ENCODE measurements at regions not wholly inside any gene's neighbourhood (a gene's known extent, or its start where the extent isn't known, plus 50 kb on each side); places are given as distances from the start of the nearest gene placed in this dataset.
"Not testable (repeated sequence)": the region's sequence is repeated elsewhere in the genome, so short reads cannot be mapped to it uniquely, and the experiment has no call there.

GRCh38 chr1:161454865-161455707 is 50.2 kb upstream of the FCGR2A start:
- DNase-seq: not testable (repeated sequence)

DNA sequence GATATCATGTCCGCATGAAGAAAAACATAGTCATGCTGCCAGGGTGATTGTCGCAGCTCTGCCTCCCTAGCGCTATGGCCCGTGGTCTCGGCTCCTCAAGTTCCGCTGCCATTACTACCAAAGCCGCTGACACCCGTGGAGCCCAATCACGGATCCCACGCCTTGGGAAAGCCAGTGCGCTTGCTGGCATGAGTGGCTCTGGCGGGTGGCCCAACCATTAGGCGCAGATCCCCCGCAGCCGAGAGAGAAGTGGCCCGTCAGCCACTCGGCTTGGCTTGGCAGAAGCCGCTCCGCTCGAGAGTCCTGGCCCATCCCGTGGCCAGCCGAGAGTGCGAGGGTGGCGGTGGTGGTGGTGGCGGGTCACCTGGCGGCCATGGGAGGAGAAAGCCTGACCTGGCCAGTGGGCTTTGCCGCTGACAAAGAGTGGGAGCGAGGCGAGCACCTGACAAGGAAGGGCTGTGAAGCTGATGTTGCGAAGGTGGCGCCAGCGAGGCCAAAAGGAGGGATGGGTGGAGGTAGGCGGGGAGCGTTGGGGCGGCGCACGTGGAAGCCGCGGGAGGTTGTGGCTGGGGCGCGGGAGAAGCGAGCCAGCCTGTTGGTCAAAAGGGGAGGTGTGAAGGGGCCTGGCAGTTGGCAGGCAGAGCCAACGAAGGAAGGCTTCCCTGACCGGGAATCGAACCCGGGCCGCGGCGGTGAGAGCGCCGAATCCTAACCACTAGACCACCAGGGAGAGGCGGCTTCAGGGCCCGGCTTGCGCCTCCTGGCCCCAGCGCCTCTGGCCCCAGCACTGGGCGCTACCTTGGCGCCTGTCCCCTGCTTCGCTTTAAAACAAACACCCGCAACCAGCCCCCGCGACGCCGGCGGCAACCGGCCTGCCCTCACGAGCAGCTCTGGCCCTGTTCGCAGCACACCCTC is 51.0 kb upstream of the FCGR2A start:
- DNase-seq: not testable (repeated sequence)

- not testable (repeated sequence) for DNase-seq
These were observed 53.4 kb upstream of the FCGR2A start for GRCh38 chr1:161451698-161452348.

DNA sequence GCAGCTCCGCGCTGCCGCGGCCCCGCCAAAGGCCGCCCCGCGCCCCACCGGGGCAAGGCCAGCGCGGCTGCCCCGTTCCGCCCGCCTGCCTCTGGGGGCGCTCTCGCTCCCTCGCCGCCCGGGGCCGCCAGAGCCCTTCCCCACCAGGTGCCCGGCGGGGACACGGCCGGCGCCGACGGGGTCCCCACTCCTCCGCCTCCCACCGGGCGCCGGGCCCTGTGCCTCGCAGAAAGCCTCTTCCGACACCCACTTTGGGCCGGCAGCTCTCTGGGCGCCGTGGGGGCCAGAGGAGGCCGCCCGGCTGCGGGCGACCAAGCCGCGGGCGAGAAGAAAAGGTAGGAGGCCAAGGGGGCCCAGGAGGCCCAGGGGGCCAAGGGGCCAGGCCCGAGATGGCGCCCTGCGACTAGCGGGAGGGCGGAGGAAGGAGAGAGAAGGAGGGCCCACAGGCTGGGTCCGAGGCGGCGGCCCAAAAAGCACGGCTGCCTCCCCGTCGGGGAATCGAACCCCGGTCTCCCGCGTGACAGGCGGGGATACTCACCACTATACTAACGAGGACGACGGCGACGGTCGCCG is 57.4 kb upstream of the FCGR2A start:
- DNase-seq: not testable (repeated sequence)

DNA sequence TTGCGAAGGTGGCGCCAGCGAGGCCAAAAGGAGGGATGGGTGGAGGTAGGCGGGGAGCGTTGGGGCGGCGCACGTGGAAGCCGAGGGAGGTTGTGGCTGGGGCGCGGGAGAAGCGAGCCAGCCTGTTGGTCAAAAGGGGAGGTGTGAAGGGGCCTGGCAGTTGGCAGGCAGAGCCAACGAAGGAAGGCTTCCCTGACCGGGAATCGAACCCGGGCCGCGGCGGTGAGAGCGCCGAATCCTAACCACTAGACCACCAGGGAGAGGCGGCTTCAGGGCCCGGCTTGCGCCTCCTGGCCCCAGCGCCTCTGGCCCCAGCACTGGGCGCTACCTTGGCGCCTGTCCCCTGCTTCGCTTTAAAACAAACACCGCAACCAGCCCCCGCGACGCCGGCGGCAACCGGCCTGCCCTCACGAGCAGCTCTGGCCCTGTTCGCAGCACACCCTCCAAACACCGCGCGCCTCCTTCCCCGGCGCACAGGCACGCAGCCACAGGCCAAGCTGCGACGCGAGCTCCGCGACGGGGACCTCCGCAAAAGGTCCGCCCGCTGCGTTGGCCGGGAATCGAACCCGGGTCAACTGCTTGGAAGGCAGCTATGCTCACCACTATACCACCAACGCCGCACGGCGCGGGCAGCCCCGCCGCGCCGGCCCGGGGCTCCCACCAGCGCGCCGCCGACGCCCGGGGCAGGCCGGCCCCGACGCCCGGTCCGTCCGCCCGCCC is 58.1 kb upstream of the FCGR2A start:
- not testable (repeated sequence) for DNase-seq

DNA sequence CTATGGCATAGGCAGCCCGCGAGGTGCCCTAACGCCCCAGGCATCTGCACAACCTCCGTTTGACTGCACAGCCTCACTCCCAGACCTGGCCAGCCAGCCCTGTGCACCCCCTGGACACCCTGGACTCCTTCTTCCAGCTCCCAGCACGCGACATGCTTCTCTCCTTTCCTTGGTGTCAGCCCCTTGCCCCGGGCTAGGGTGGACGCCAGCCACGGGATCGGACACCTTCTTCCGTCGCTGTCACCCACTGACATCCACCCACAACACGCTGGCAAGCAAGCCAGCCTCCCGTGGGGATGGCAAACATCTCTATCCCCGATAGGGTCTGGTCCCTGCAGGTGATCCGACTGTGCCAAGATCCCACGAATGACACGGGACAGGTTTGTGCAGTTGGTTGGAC is 60.5 kb upstream of the FCGR2A start:
- DNase-seq: not testable (repeated sequence)

- not testable (repeated sequence) for DNase-seq
These were observed 61.0 kb upstream of the FCGR2A start for GRCh38 chr1:161444255-161444654.

GRCh38 chr1:161440312-161440894 is 64.9 kb upstream of the FCGR2A start:
- peak; percentile 70 for DNase-seq

- no peak for DNase-seq
These were observed 65.7 kb upstream of the FCGR2A start for GRCh38 chr1:161439280-161440232.

DNA sequence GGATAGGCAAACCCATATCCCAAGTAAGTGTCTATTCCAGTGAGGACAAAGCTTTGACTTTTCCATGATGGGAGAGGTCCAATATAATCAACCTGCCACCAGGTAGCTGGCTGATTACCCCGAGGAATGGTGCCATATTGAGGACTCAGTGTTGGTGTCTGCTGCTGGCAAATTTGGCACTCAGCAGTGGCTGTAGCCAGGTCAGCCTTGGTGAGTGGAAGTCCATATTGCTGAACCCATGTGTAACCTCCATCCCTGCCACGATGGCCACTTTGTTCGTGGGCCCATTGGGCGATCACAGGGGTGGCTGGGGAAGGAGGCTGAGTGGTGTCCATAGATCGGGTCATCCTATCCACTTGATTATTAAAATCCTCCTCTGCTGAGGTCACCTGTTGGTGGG is 65.5 kb upstream of the CFAP126 start:
- DNase-seq: not testable (repeated sequence)

DNA sequence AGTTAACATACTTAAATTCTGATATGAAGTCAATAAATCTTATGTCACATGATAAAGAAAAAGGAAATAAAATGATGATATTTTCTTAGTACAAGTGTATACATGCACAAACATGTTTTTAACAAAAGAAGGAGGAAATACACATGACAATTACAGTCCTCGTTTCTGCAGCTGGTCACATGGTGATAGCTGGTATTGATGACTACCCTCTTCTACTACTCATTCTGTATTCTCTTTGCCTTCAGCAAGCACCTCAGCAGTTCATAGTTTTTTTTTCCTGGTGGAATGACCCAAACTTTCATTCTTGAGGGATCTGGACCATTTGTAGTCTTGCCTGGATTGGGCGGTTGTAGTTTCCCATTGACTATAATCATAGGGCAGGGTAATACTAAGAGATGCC is 64.4 kb upstream of the CFAP126 start:
- DNase-seq: no peak

GRCh38 chr1:161427733-161428516 is 60.2 kb upstream of the CFAP126 start:
- peak; percentile 26 for DNase-seq

GRCh38 chr1:161422914-161423313 is 55.2 kb upstream of the CFAP126 start:
- not testable (repeated sequence) for DNase-seq

DNA sequence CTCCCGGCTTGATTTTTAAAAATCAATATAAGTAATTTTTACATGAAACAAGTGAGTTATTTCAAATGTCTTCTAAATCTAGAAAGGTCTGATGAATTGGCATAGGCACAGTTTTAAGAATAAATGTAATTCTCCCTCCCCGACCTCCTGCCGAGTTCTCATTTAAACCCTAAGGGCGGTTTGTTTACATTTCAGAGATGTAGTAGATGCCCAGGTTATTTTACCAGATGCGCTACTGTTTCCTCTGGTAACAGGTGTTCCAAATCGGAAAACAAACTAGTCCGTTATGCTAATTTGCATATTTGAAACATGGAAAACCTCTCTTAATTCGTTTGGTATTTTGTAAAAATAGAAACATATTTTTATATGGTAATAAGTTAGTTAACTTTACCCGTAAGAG is 53.8 kb upstream of the CFAP126 start:
- no peak for DNase-seq

GRCh38 chr1:161420763-161421455 is 53.2 kb upstream of the CFAP126 start:
- DNase-seq: no peak

DNA sequence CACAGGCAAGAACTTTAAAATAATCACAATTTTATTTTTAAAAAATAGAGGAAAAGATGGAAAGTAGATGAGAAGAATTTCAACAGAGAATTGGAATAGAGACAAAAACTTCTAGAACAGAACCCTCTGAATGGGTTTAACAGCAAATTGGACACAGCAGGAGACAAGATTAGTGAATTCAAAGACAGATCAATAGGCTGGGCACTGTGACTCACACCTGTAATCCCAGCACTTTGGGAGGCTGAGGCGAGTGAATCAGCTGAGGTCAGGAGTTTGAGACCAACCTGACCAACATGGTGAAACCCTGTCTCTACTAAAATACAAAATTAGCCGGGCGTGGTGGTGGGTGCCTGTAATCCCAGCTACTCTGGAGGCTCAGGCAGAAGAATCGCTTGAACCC is 49.9 kb upstream of the CFAP126 start:
- DNase-seq: not testable (repeated sequence)

Data from right hindlimb (tissue), 1 donor.